KMS-11 (cell line): ENCODE measurements at regions not wholly inside any gene's neighbourhood (a gene's known extent, or its start where the extent isn't known, plus 50 kb on each side); places are given as distances from the start of the nearest gene placed in this dataset.
A peak's percentile ranks its signal among the peaks of the same experiment; 100 is the strongest.
"Not testable (repeated sequence)": the region's sequence is repeated elsewhere in the genome, so short reads cannot be mapped to it uniquely, and the experiment has no call there.

Source experiments
- H2AFZ ChIP-seq: fragments of 200-600 bp; sonication (generic); 2 replicates; pipeline ENCODE4 v1.6.1; 2016; ENCODE audit warnings: antibody characterized with exemption, mixed run types, low read depth
- H3K27ac ChIP-seq: fragments of 200-600 bp; sonication (generic); 2 replicates; pipeline ENCODE4 v1.6.1; 2016; ENCODE audit warnings: mild to moderate bottlenecking, mixed run types
- H3K27me3 ChIP-seq: fragments of 200-600 bp; sonication (generic); 2 replicates; pipeline ENCODE4 v1.6.1; 2017; ENCODE audit warnings: mild to moderate bottlenecking, low read depth, mixed run types, moderate library complexity; ENCODE audit not compliant: insufficient read depth
- H3K36me3 ChIP-seq: fragments of 200-600 bp; sonication (generic); 2 replicates; pipeline ENCODE4 v1.6.1; 2017; ENCODE audit warnings: mild to moderate bottlenecking, mixed run types; ENCODE audit not compliant: insufficient read depth
- H3K4me1 ChIP-seq: fragments of 200-600 bp; sonication (generic); 2 replicates; pipeline ENCODE4 v1.6.1; 2016; ENCODE audit warnings: mild to moderate bottlenecking, low read depth, mixed run types; ENCODE audit not compliant: poor library complexity, severe bottlenecking
- H3K4me2 ChIP-seq: fragments of 200-600 bp; sonication (generic); 2 replicates; pipeline ENCODE4 v1.7.0; 2016; ENCODE audit warnings: mild to moderate bottlenecking, mixed run types
- H3K4me3 ChIP-seq: fragments of 200-600 bp; sonication (generic); IDR thresholded peaks from 2 replicates; pipeline ENCODE4 v1.6.1; 2017; ENCODE audit warnings: low read depth, low read length, mixed read lengths; ENCODE audit not compliant: insufficient read depth
- H3K79me2 ChIP-seq: fragments of 200-600 bp; sonication (generic); 2 replicates; pipeline ENCODE4 v1.6.1; 2016; ENCODE audit warnings: low read depth, mixed run types; ENCODE audit not compliant: insufficient read depth
- H3K9ac ChIP-seq: fragments of 200-600 bp; sonication (generic); 2 replicates; pipeline ENCODE4 v1.6.1; 2016; ENCODE audit warnings: mild to moderate bottlenecking, mixed run types
- H4K20me1 ChIP-seq: fragments of 200-600 bp; sonication (generic); 2 replicates; pipeline ENCODE4 v1.6.1; 2016; ENCODE audit warnings: mild to moderate bottlenecking, mixed run types; ENCODE audit not compliant: insufficient read depth
- TF ChIP-seq, protein P1 (sequence below): fragments of 200-600 bp; sonication (generic); conservative IDR thresholded peaks from 2 replicates; pipeline ENCODE4 v1.6.1; 2017; ENCODE audit warnings: low read depth, mild to moderate bottlenecking, antibody characterized with exemption, low read length, moderate library complexity, mixed read lengths

DNA sequence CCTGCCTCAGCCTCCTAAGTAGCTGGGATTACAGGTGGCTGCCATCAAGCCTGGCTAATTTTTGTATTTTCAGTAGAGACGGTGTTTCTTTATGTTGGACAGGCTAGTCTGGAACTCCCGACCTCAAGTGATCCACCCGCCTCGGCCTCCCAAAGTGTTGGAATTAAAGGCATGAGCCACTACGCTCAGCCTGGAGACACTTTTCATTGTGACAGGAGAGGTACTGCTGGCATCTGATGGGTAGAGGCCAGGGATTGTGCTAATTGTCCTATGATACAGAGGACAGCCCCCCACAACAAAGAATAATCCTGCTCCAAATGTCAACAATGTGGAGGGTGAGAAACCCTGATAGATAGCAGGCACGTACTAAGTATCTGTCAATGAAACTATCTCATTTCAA lies 91.3 kb upstream of the SLC25A48 start:
- H3K4me3 ChIP-seq, result no peak overlapping the region
- no peak overlapping the region for H3K27ac ChIP-seq
- no peak overlapping the region for H2AFZ ChIP-seq
- no peak overlapping the region for H3K4me2 ChIP-seq
- H3K4me1 ChIP-seq, result peaks cover 51% of the 10 kb centered on the region
- TF ChIP-seq, protein P1, sequence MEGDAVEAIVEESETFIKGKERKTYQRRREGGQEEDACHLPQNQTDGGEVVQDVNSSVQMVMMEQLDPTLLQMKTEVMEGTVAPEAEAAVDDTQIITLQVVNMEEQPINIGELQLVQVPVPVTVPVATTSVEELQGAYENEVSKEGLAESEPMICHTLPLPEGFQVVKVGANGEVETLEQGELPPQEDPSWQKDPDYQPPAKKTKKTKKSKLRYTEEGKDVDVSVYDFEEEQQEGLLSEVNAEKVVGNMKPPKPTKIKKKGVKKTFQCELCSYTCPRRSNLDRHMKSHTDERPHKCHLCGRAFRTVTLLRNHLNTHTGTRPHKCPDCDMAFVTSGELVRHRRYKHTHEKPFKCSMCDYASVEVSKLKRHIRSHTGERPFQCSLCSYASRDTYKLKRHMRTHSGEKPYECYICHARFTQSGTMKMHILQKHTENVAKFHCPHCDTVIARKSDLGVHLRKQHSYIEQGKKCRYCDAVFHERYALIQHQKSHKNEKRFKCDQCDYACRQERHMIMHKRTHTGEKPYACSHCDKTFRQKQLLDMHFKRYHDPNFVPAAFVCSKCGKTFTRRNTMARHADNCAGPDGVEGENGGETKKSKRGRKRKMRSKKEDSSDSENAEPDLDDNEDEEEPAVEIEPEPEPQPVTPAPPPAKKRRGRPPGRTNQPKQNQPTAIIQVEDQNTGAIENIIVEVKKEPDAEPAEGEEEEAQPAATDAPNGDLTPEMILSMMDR, result no peak
- no peaks in the 10 kb centered on the region for H4K20me1 ChIP-seq
- H3K79me2 ChIP-seq, result no peaks in the 10 kb centered on the region
- no peaks in the 10 kb centered on the region for H3K27me3 ChIP-seq
- no peaks in the 10 kb centered on the region for H3K36me3 ChIP-seq
- no peak overlapping the region for H3K9ac ChIP-seq

DNA sequence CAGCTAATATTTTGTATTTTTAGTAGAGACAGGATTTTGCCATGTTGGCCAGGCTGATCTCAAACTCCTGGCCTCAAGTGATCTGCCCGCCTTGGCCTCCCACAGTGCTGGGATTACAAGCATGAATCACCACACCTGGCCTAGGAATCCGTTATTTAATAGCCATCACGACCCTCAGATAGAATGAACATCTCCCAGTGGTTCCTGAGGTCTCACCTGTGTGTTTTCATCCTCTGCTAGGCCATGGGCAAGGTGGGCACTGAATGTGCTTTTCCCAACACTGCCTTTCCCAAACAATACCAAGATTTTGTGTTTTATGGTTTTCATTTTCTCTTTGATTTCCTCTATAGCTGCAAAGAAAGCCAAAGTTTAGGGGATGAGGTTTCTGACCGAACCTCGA lies 92.2 kb upstream of the SLC25A48 start:
- H3K27ac ChIP-seq, H3K27me3 ChIP-seq, H2AFZ ChIP-seq, H3K4me3 ChIP-seq, H4K20me1 ChIP-seq, H3K4me2 ChIP-seq, H3K79me2 ChIP-seq, H3K36me3 ChIP-seq, H3K9ac ChIP-seq: not testable (repeated sequence)
- peaks cover 60% of the 10 kb centered on the region for H3K4me1 ChIP-seq

DNA sequence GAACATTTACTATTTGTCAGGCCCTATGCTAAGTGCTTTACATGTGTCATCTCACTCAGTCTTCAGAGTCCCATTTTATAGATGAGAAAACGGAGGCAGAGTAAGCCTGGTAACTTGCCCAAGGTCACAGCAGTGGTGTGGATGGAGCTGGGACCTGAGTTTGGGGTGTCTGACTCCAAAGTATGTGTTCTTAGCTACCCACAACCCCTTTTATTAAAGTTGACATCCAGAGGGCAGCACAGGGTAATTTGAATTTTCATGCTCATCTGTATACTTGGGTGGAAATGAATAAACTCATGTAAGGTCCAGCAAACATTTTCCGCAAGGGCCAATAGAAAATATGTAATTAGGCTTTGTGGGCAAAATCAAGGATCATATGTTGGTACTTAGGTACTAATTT lies 93.4 kb upstream of the SLC25A48 start:
- Histone ChIP-seq H3K79me2 (no peaks in the 10 kb centered on the region), H4K20me1 (no peaks in the 10 kb centered on the region), H3K27ac (peak overlapping the region; percentile 86), H3K9ac (no peak overlapping the region), H3K36me3 (no peaks in the 10 kb centered on the region), H3K27me3 (no peaks in the 10 kb centered on the region), H2AFZ (no peak overlapping the region), H3K4me2 (peak overlapping the region; percentile 33), H3K4me3 (no peak overlapping the region), H3K4me1 (peaks cover 64% of the 10 kb centered on the region)
- TF ChIP-seq, protein P1, result no peak; the same call in 1 of the 2 replicates

DNA sequence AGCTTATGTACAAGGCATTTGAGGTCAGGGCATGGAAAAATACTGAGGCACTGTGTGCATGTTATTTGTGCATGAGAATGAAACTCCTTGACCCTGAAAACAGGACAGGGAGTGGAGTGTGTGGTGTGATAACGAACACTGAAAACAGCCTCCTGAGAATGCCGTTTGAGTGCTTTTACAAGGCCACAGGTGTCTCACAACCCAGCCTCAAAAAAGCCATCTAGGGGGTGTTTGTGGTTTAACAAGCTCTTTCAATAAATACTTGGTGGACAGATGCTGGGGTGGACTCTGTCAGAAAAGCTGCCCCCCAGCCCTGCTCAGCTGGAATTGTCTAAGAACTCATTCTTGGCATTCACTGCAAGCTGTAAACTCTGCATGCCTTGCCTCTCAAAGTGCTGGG lies 94.0 kb upstream of the SLC25A48 start:
- H3K79me2 ChIP-seq, result no peaks in the 10 kb centered on the region
- H3K4me3 ChIP-seq, result no peak overlapping the region
- H3K27ac ChIP-seq, result peak overlapping the region; percentile 86
- peaks cover 64% of the 10 kb centered on the region for H3K4me1 ChIP-seq
- no peak overlapping the region for H2AFZ ChIP-seq
- peak overlapping the region; percentile 59 for H3K4me2 ChIP-seq
- 0 out of 2 replicates have a peak overlapping the region, but pooled peaks have one; percentile 18 for H3K9ac ChIP-seq
- H4K20me1 ChIP-seq, result no peaks in the 10 kb centered on the region
- no peaks in the 10 kb centered on the region for H3K27me3 ChIP-seq
- no peaks in the 10 kb centered on the region for H3K36me3 ChIP-seq
- TF ChIP-seq, protein P1, result no peak

GRCh38 chr5:135739383-135739981 lies 95.0 kb upstream of the SLC25A48 start:
- H3K27me3 ChIP-seq, result no peaks in the 10 kb centered on the region
- no peaks in the 10 kb centered on the region for H3K36me3 ChIP-seq
- peak overlapping the region; percentile 86 for H3K27ac ChIP-seq
- peak overlapping the region; percentile 55 for H2AFZ ChIP-seq
- no peak overlapping the region for H3K4me3 ChIP-seq
- no peaks in the 10 kb centered on the region for H4K20me1 ChIP-seq
- TF ChIP-seq, protein P1, result no peak
- H3K4me1 ChIP-seq, result peaks cover 64% of the 10 kb centered on the region
- H3K9ac ChIP-seq, result peak overlapping the region; percentile 43; the same call in 1 of the 2 replicates
- no peaks in the 10 kb centered on the region for H3K79me2 ChIP-seq
- H3K4me2 ChIP-seq, result peak overlapping the region; percentile 59
